Tibial nerve (tissue), 4 donors: ENCODE measurements at regions not wholly inside any gene's neighbourhood (a gene's known extent, or its start where the extent isn't known, plus 50 kb on each side); places are given as distances from the start of the nearest gene placed in this dataset.

Experiments
- DNase-seq, 2 donors: peaks; one replicate each; pipeline ENCODE4 v3.0.0-alpha.2; 2019; ENCODE audit warnings: low spot score in 2 of 2
- H3K27ac ChIP-seq, 4 donors: fragments of 200-600 bp; sonication (generic) in 3 of 4; one replicate each; pipeline ENCODE4 v1.5.1; 2017 to 2019; ENCODE audit warnings: mild to moderate bottlenecking in 1 of 4
- H3K27me3 ChIP-seq, 2 donors: fragments of 200-600 bp; sonication (generic) in 1 of 2; one replicate each; pipeline versions ENCODE4 v1.5.1 to v1.6.0; 2017 to 2019
- H3K36me3 ChIP-seq, 3 donors: fragments of 200-600 bp; sonication (generic); one replicate each; pipeline ENCODE4 v1.5.1; 2018 to 2019
- H3K4me1 ChIP-seq, 4 donors: fragments of 200-600 bp; sonication (generic) in 3 of 4; one replicate each; pipeline ENCODE4 v1.5.1; 2017 to 2019
- H3K4me3 ChIP-seq, 4 donors: fragments of 200-600 bp; sonication (generic) in 3 of 4; one replicate each; pipeline ENCODE4 v1.5.1; 2017 to 2019; ENCODE audit warnings: mild to moderate bottlenecking in 1 of 4, moderate library complexity in 1 of 4
- H3K9me3 ChIP-seq, 4 donors: fragments of 200-600 bp; sonication (generic) in 3 of 4; one replicate each; pipeline ENCODE4 v1.5.1; 2017 to 2019
- CTCF ChIP-seq, 5 experiments: fragments of 200-600 bp in 3 of 5; fragments of 450-650 bp in 2 of 5; sonication (generic) in 3 of 5; IDR thresholded peaks; one replicate each; pipeline ENCODE4 v1.5.1; 2016 to 2019; ENCODE audit warnings: antibody characterized with exemption in 5 of 5, mild to moderate bottlenecking in 3 of 5, moderate library complexity in 2 of 5
- EP300 ChIP-seq, 2 donors: sonication (generic); formaldehyde crosslinking; IDR thresholded peaks; one replicate each; pipeline ENCODE4 v1.6.1; 2017; ENCODE audit warnings: antibody characterized with exemption in 2 of 2, mild to moderate bottlenecking in 1 of 2
- POLR2A ChIP-seq, 2 donors: fragments of 450-650 bp; IDR thresholded peaks; one replicate each; pipeline ENCODE4 v1.6.1; 2017; ENCODE audit warnings: antibody characterized with exemption in 2 of 2, mild to moderate bottlenecking in 2 of 2, moderate library complexity in 2 of 2
- WGBS, 2 donors: methylation state at CpG; one replicate each; pipeline ENCODE4 v1.1.5; 2018; 5-methylcytosine and 5-hydroxymethylcytosine counted together

GRCh38 chr5:142388696-142389095, 63.9 kb upstream of the SPRY4 start:
- Histone ChIP-seq H3K27me3 (no peaks in the 10 kb centered on the region), H3K4me3 (no peak overlapping the region), H3K36me3 (no peaks in the 10 kb centered on the region), H3K4me1 (peaks cover 0 to 26% (median 3%) of the 10 kb centered on the region in 4 donors), H3K27ac (no peak overlapping the region), H3K9me3 (no peaks in the 10 kb centered on the region)
- DNase-seq = no peak
- TF ChIP-seq POLR2A (IDR thresholded peaks at IDR 0.05) (no peak), EP300 (IDR thresholded peaks at IDR 0.05) (no peak), CTCF (IDR thresholded peaks at IDR 0.05) (no peak)
- WGBS, 2 donors = 80 to 95% methylated on average over 1 of the region's 1 CpG

- Histone ChIP-seq H3K9me3 (no peaks in the 10 kb centered on the region), H3K36me3 (no peaks in the 10 kb centered on the region), H3K4me1 (peaks cover 0 to 26% (median 3%) of the 10 kb centered on the region in 4 donors), H3K27ac (no peak overlapping the region), H3K4me3 (no peak overlapping the region), H3K27me3 (no peaks in the 10 kb centered on the region)
- DNase-seq = no peak
- TF ChIP-seq CTCF (IDR thresholded peaks at IDR 0.05) = no peak
- TF ChIP-seq EP300 (IDR thresholded peaks at IDR 0.05) = no peak
- no peak for TF ChIP-seq POLR2A (IDR thresholded peaks at IDR 0.05)
- 80 to 87% methylated on average over 3 of the region's 3 CpGs for WGBS, 2 donors
Measured at GRCh38 chr5:142387024-142387682, 62.3 kb upstream of the SPRY4 start.

- H3K4me3 ChIP-seq = no peak overlapping the region
- no peaks in the 10 kb centered on the region for H3K27me3 ChIP-seq
- no peaks in the 10 kb centered on the region for H3K9me3 ChIP-seq
- peaks cover 0 to 26% (median 3%) of the 10 kb centered on the region in 4 donors for H3K4me1 ChIP-seq
- DNase-seq = no peak
- H3K36me3 ChIP-seq = no peaks in the 10 kb centered on the region
- 41 to 46% methylated on average over 8 of the region's 8 CpGs for WGBS, 2 donors
- TF ChIP-seq CTCF (IDR thresholded peaks at IDR 0.05) = no peak
- TF ChIP-seq POLR2A (IDR thresholded peaks at IDR 0.05) = no peak
- no peak for TF ChIP-seq EP300 (IDR thresholded peaks at IDR 0.05)
- no peak overlapping the region for H3K27ac ChIP-seq
Measured at GRCh38 chr5:142386137-142387023, 61.6 kb upstream of the SPRY4 start.

- TF ChIP-seq CTCF (IDR thresholded peaks at IDR 0.05) (no peak), POLR2A (IDR thresholded peaks at IDR 0.05) (no peak), EP300 (IDR thresholded peaks at IDR 0.05) (no peak)
- no peak for DNase-seq
- Histone ChIP-seq H3K36me3 (no peaks in the 10 kb centered on the region), H3K4me3 (no peak overlapping the region), H3K4me1 (peaks cover 0 to 22% (median 1%) of the 10 kb centered on the region in 4 donors), H3K27me3 (no peaks in the 10 kb centered on the region), H3K9me3 (no peaks in the 10 kb centered on the region), H3K27ac (no peak overlapping the region)
- 60 to 62% methylated on average over 4 to 5 of the region's 5 CpGs for WGBS, 2 donors
Measured at GRCh38 chr5:142385194-142385593, 60.4 kb upstream of the SPRY4 start.

- no peaks in the 10 kb centered on the region for H3K9me3 ChIP-seq
- peaks cover 0 to 10% (median 0%) of the 10 kb centered on the region in 4 donors for H3K4me1 ChIP-seq
- no peak overlapping the region for H3K27ac ChIP-seq
- H3K4me3 ChIP-seq = no peak overlapping the region
- no peaks in the 10 kb centered on the region for H3K36me3 ChIP-seq
- WGBS, 2 donors = 81 to 89% methylated on average over 3 of the region's 3 CpGs
- no peak for TF ChIP-seq CTCF (IDR thresholded peaks at IDR 0.05)
- TF ChIP-seq POLR2A (IDR thresholded peaks at IDR 0.05) = no peak
- TF ChIP-seq EP300 (IDR thresholded peaks at IDR 0.05) = no peak
- DNase-seq = no peak
- no peaks in the 10 kb centered on the region for H3K27me3 ChIP-seq
Measured at GRCh38 chr5:142384014-142384413, 59.2 kb upstream of the SPRY4 start.
